ENCODE measurements at regions not wholly inside any gene's neighbourhood (a gene's known extent, or its start where the extent isn't known, plus 50 kb on each side); places are given as distances from the start of the nearest gene placed in this dataset.

DNA sequence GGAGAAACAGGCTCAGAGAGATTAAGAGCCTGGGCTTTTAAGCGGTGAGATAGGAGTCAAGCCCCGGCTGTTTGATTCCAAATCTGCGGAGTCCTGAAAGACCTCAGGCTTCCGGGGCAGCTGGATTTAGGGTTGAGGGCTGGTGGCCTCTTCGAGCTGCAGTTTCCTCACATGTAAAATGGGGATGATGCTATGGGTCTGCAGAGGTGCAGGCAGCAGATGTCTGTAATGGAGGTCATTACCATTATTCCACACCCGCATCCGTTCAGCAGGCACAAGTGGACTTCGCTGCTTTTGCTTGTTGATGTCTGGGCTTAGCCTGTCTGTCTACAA lies 175.6 kb upstream of the HS6ST1 start:
- Histone ChIP-seq H3K27me3 (ENCODE audit: control insufficient read depth, insufficient read depth, low read length) (no peaks in the 10 kb centered on the region), H3K36me3 (ENCODE audit: control insufficient read depth, insufficient read depth, low read length) (no peaks in the 10 kb centered on the region), H3K4me1 (ENCODE audit: control insufficient read depth, insufficient read depth, low read length) (peaks cover 37% of the 10 kb centered on the region), H3K9me3 (ENCODE audit: control insufficient read depth, insufficient read depth, low read length) (no peaks in the 10 kb centered on the region), H3K9ac (ENCODE audit: low read depth, low read length) (no peak overlapping the region), H3K4me3 (ENCODE audit: low read depth, low read length) (no peak overlapping the region), H3K27ac (ENCODE audit: low read depth, low read length) (no peak overlapping the region)

DNA sequence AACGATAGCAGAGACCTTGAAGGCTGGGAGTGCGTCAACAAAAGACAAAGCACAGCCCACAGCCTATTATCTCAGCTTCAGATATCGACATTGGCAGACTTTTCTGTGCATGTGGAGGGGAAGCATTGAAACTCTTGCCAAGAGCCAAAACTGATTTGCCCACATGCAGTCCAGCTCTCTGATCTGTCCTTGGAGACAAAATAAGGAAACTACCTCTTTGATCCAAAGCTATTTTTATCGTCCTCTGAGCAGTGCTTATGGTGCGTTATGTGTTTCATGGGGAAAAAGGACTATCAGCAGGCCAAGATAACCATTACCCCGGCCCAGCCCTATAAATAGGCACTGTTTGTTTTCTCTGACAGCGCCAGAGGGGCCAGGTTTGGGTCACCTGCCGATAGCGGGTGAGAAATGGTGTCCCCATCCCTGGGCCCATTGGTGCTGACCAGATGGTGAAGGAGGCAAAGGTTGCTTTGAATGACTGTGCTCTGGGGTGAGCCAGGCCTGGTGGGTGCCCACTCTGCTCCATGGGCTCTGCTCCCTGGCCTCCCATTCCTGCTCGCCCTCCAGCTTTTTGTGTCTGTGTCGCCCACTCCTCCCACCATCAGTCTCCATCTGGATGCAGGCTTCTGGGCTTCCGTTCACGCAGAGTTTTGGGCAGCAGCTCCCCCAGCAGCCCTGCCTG lies 176.1 kb upstream of the HS6ST1 start:
- H3K27me3 ChIP-seq (ENCODE audit: control insufficient read depth, insufficient read depth, low read length), result no peaks in the 10 kb centered on the region
- peaks cover 32% of the 10 kb centered on the region for H3K4me1 ChIP-seq (ENCODE audit: control insufficient read depth, insufficient read depth, low read length)
- no peaks in the 10 kb centered on the region for H3K9me3 ChIP-seq (ENCODE audit: control insufficient read depth, insufficient read depth, low read length)
- no peak overlapping the region for H3K27ac ChIP-seq (ENCODE audit: low read depth, low read length)
- H3K9ac ChIP-seq (ENCODE audit: low read depth, low read length), result no peak overlapping the region
- no peak overlapping the region for H3K4me3 ChIP-seq (ENCODE audit: low read depth, low read length)
- H3K36me3 ChIP-seq (ENCODE audit: control insufficient read depth, insufficient read depth, low read length), result no peaks in the 10 kb centered on the region

DNA sequence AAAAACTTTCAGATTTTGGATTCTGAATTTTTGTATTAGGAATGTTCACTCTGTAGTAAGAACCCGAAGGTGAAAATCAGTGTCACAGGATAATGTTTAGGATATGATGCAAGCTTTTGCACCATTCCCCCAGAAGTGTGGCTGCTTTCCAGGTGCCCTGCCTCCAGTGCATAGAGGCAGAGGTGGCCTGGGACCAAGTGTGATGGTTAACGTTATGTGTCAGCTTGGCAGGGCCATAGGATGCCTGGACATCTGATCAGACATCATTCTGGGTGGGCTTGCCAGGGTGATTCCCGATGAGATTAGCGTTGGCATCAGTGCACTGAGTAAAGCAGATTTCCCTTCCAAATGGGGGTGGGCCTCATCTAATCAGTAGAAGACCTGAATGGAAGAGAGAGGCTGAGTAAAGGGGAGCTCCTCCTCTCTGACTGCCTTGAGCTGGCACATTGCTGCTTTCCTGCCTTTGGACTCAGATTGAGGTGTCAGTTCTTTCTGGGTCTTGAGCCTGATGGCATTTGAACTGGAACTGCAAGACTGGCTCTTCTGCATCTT lies 177.4 kb upstream of the HS6ST1 start:
- Histone ChIP-seq H3K27ac (ENCODE audit: low read depth, low read length) (no peak overlapping the region), H3K9ac (ENCODE audit: low read depth, low read length) (no peak overlapping the region), H3K9me3 (ENCODE audit: control insufficient read depth, insufficient read depth, low read length) (no peaks in the 10 kb centered on the region), H3K4me1 (ENCODE audit: control insufficient read depth, insufficient read depth, low read length) (peaks cover 19% of the 10 kb centered on the region), H3K27me3 (ENCODE audit: control insufficient read depth, insufficient read depth, low read length) (no peaks in the 10 kb centered on the region), H3K4me3 (ENCODE audit: low read depth, low read length) (no peak overlapping the region), H3K36me3 (ENCODE audit: control insufficient read depth, insufficient read depth, low read length) (no peaks in the 10 kb centered on the region)

DNA sequence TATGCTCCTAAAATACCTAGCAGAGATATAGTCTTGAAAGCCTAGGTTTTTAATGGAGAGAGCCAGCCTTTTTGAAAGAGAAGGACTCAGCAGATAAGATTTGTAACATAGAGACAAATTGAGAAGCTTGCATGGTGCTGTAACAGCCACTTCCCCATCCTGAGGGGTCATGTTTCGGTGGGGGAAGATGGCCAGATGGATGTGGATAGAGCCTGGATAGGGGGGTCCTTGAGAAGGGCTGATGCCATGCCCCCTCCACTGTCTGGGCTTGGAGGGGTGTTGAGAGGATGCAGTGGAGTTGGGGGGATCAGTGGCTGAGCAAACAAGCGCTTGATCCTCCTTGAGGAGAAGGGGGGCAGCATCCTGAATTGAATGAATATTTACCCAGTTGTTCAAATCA lies 178.0 kb upstream of the HS6ST1 start:
- Histone ChIP-seq H3K36me3 (ENCODE audit: control insufficient read depth, insufficient read depth, low read length) (no peaks in the 10 kb centered on the region), H3K27ac (ENCODE audit: low read depth, low read length) (no peak overlapping the region), H3K4me3 (ENCODE audit: low read depth, low read length) (no peak overlapping the region), H3K9me3 (ENCODE audit: control insufficient read depth, insufficient read depth, low read length) (no peaks in the 10 kb centered on the region), H3K4me1 (ENCODE audit: control insufficient read depth, insufficient read depth, low read length) (peaks cover 13% of the 10 kb centered on the region), H3K9ac (ENCODE audit: low read depth, low read length) (no peak overlapping the region), H3K27me3 (ENCODE audit: control insufficient read depth, insufficient read depth, low read length) (no peaks in the 10 kb centered on the region)

DNA sequence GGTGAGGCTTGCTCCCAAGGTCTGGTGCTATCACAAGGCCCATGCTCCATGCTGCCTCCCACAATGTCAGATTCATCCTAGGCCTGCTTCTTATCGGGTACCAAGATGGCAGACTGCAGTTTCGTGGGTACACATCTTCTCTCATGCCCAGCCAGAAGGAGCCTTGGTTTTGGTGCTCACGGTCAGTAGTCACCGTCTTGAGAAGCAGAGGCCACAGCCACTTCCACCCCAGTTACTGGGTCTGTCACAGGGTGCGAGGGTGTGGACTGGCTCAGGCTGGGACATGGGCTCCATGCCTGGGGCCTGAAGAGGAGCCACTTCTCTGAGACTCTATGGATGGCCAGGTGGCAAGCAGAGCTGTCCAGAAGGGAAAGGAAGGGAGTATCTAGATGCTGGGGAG lies 178.8 kb upstream of the HS6ST1 start:
- Histone ChIP-seq H3K4me3 (ENCODE audit: low read depth, low read length) (no peak overlapping the region), H3K27ac (ENCODE audit: low read depth, low read length) (no peak overlapping the region), H3K4me1 (ENCODE audit: control insufficient read depth, insufficient read depth, low read length) (peaks cover 5% of the 10 kb centered on the region)

DNA sequence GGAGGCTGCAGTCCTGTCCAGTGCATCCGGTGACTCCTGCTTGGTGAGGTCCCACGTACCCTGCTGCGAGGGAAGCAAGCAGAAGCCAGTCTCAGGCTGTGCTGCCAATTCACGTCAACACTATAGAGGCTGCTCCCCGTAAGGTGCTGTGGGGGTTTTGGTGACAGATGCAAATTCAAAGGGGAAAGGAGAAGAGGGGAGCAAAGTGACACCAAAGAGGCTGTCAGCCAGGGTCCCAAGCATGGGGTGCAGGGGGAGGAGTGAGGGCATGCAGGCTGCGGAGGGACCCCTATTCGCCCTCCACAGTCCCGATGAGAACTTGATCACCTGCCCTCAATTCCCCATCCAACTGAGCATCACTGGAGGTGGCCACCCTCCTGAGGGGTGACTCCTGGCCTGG lies 179.4 kb upstream of the HS6ST1 start:
- no peak overlapping the region for H3K9ac ChIP-seq (ENCODE audit: low read depth, low read length)
- no peaks in the 10 kb centered on the region for H3K9me3 ChIP-seq (ENCODE audit: control insufficient read depth, insufficient read depth, low read length)
- H3K4me3 ChIP-seq (ENCODE audit: low read depth, low read length), result no peak overlapping the region
- no peaks in the 10 kb centered on the region for H3K36me3 ChIP-seq (ENCODE audit: control insufficient read depth, insufficient read depth, low read length)
- no peaks in the 10 kb centered on the region for H3K27me3 ChIP-seq (ENCODE audit: control insufficient read depth, insufficient read depth, low read length)
- H3K27ac ChIP-seq (ENCODE audit: low read depth, low read length), result no peak overlapping the region
- H3K4me1 ChIP-seq (ENCODE audit: control insufficient read depth, insufficient read depth, low read length), result no peaks in the 10 kb centered on the region

More for the DNA sequence above, 178.8 kb upstream of the HS6ST1 start:
- Histone ChIP-seq H3K27me3 (ENCODE audit: control insufficient read depth, insufficient read depth, low read length) (no peaks in the 10 kb centered on the region), H3K9me3 (ENCODE audit: control insufficient read depth, insufficient read depth, low read length) (no peaks in the 10 kb centered on the region), H3K9ac (ENCODE audit: low read depth, low read length) (no peak overlapping the region), H3K36me3 (ENCODE audit: control insufficient read depth, insufficient read depth, low read length) (no peaks in the 10 kb centered on the region)

DNA sequence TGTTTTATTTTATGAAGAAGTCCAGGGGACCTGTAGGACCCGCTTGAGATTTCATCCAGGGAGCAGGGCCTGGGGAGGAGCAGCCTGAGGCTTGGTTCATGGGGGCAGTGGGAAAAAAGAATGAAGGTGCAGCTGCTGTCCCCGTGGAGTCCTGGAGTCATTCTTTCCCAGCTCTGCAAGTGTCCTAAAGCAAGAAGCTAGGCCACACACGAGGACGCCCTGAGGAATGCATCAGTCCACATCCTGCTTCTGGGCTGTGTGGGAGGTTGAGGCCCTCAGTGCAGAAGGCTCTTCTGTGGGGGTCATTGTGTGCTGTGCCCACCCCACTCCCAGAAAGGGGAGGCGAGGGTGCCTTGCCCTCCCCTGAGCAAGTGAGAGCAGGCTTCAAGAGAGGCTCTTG lies 179.9 kb upstream of the HS6ST1 start:
- Histone ChIP-seq H3K27me3 (ENCODE audit: control insufficient read depth, insufficient read depth, low read length) (no peaks in the 10 kb centered on the region), H3K4me3 (ENCODE audit: low read depth, low read length) (no peak overlapping the region), H3K9ac (ENCODE audit: low read depth, low read length) (no peak overlapping the region), H3K9me3 (ENCODE audit: control insufficient read depth, insufficient read depth, low read length) (no peaks in the 10 kb centered on the region), H3K36me3 (ENCODE audit: control insufficient read depth, insufficient read depth, low read length) (no peaks in the 10 kb centered on the region), H3K4me1 (ENCODE audit: control insufficient read depth, insufficient read depth, low read length) (no peaks in the 10 kb centered on the region), H3K27ac (ENCODE audit: low read depth, low read length) (no peak overlapping the region)

DNA sequence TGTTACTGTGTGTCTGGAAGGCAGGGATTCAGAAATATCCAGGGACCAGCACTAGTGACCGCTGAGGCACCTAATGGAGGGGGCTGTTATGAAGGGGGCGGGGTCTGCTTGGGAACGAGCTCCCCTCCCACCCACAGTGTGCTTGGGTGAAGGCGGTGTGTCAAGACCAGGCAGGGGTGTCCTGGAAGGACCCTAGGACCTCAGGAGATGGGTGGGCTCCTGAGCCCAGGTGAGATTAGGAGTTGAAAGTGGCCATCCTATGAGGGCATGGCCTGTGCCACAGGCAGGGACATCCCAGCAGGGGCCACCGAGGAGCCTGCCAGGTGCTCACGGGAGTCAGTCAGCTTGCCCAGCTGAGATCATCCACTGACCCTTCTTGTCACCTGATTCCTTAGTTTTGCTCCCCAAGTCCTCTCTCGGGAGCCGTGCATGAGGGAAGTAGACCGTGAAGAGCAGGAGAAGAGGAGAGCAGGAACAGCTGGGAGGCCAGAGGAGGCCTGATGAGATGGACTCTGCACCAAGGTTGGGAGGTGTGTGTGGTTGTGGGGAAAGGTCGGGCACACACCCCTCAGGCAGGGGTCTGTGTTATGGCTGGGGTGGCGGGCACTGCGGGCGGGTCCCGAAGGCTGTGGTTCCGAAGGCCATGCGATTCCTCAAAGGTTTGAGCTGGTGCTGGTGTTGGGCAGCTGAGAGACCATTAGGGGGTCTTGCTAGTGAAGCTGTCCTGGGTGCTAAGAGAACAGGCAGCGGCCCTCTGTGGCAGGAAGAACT lies 180.9 kb upstream of the HS6ST1 start:
- H3K4me1 ChIP-seq (ENCODE audit: control insufficient read depth, insufficient read depth, low read length), result no peaks in the 10 kb centered on the region
- H3K27me3 ChIP-seq (ENCODE audit: control insufficient read depth, insufficient read depth, low read length), result no peaks in the 10 kb centered on the region
- H3K9me3 ChIP-seq (ENCODE audit: control insufficient read depth, insufficient read depth, low read length), result no peaks in the 10 kb centered on the region
- no peak overlapping the region for H3K4me3 ChIP-seq (ENCODE audit: low read depth, low read length)
- H3K9ac ChIP-seq (ENCODE audit: low read depth, low read length), result no peak overlapping the region
- H3K27ac ChIP-seq (ENCODE audit: low read depth, low read length), result no peak overlapping the region
- H3K36me3 ChIP-seq (ENCODE audit: control insufficient read depth, insufficient read depth, low read length), result no peaks in the 10 kb centered on the region

DNA sequence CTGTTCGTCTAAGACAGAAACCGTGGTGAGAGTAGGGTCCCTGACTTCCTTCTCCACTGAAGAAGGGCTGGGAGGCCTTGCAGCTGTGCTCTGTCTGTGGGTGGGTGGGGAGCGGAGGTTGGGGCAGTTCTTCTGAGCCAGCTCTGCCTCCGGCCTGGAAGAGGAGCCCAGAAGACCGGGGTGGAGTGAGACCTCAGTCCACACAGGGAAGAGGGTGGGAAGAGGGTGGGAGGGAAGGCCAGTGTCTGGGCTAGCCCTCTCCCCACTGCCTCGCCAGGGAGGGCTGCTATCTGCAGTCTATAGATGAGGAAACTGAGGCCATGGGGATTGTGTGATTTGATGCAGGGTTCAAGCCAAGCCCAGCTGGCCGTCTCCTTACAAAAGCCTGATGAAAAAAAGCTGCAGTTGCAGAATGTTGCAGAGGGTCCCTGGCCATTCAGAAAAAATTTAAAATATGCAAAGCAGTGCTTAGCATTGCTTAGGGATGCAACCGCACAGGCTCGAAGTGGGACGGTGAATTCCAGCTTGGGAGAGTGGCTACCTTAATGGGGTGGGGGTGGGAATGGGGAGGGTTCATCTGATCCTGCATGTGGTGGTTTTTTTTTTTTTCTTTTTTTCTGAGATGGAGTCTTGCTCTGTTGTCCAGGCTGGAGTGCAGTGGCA lies 181.6 kb upstream of the HS6ST1 start:
- H3K9ac ChIP-seq (ENCODE audit: low read depth, low read length), result no peak overlapping the region
- no peaks in the 10 kb centered on the region for H3K4me1 ChIP-seq (ENCODE audit: control insufficient read depth, insufficient read depth, low read length)
- H3K9me3 ChIP-seq (ENCODE audit: control insufficient read depth, insufficient read depth, low read length), result no peaks in the 10 kb centered on the region
- H3K27ac ChIP-seq (ENCODE audit: low read depth, low read length), result no peak overlapping the region
- no peaks in the 10 kb centered on the region for H3K36me3 ChIP-seq (ENCODE audit: control insufficient read depth, insufficient read depth, low read length)
- no peaks in the 10 kb centered on the region for H3K27me3 ChIP-seq (ENCODE audit: control insufficient read depth, insufficient read depth, low read length)
- H3K4me3 ChIP-seq (ENCODE audit: low read depth, low read length), result no peak overlapping the region

DNA sequence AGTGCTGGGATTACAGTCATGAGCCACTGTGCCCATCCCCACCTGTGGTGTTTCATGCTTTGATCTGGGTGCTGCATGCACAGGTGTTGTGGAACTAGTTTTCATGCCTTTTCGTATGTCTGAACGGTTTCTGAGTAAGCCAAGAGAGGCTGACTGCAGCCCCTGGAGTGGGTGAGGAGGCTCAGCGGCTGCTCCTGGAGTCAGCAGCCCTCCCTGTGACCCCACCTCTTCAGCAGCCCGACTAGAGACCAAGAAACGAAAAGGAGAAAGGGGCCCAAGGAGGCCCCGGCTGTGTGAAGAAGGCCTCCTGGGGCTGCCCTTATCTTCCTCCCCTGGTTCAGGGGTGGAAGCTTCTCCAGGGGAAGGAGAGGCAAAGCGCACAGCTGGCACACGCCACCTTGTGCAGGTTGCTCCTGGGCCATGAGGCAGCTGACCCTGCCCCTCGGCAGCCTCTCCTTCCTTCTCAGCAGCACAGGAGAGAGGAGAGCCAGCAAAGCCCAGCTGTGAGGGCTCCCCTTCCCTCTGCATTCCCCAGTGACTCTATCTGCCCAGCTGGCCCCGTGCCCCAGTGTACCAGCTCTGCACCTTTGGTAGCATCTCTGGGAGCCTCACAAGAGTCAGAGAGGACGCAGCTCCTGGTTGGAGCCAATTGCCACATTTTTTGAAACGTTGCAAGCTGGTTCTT lies 182.5 kb upstream of the HS6ST1 start:
- Histone ChIP-seq H3K9me3 (ENCODE audit: control insufficient read depth, insufficient read depth, low read length) (no peaks in the 10 kb centered on the region), H3K9ac (ENCODE audit: low read depth, low read length) (no peak overlapping the region), H3K27ac (ENCODE audit: low read depth, low read length) (no peak overlapping the region), H3K4me3 (ENCODE audit: low read depth, low read length) (no peak overlapping the region), H3K4me1 (ENCODE audit: control insufficient read depth, insufficient read depth, low read length) (no peaks in the 10 kb centered on the region), H3K36me3 (ENCODE audit: control insufficient read depth, insufficient read depth, low read length) (no peaks in the 10 kb centered on the region), H3K27me3 (ENCODE audit: control insufficient read depth, insufficient read depth, low read length) (no peaks in the 10 kb centered on the region)
